Small intestine (tissue), 7 donors: ENCODE measurements at regions not wholly inside any gene's neighbourhood (a gene's known extent, or its start where the extent isn't known, plus 50 kb on each side); places are given as distances from the start of the nearest gene placed in this dataset.

Source experiments
- DNase-seq, 2 donors: peaks; one replicate each; pipeline versions ENCODE4 v3.0.0 to v3.0.0-alpha.2; 2013
- FAIRE-seq: peaks from 2 replicates; lab custom pipeline; 2012; peaks lifted over from hg19 to GRCh38; lab: Jason Lieb, UNC
- H3K27ac ChIP-seq, 3 donors: one replicate each; pipeline ENCODE4 v1.5.1; 2013; ENCODE audit warnings: low read length in 2 of 3, mild to moderate bottlenecking in 2 of 3, control low read depth in 1 of 3, inconsistent platforms in 1 of 3, low read depth in 1 of 3, moderate library complexity in 1 of 3
- H3K27me3 ChIP-seq, 3 donors: one replicate each; pipeline ENCODE4 v1.6.1; 2013; ENCODE audit warnings: low read length in 3 of 3, inconsistent platforms in 1 of 3; ENCODE audit not compliant: control insufficient read depth in 3 of 3, insufficient read depth in 3 of 3
- H3K36me3 ChIP-seq, 3 donors: one replicate each; pipeline ENCODE4 v1.6.1; 2013; ENCODE audit warnings: low read length in 3 of 3, inconsistent platforms in 1 of 3, low read depth in 1 of 3, mild to moderate bottlenecking in 1 of 3, moderate library complexity in 1 of 3; ENCODE audit not compliant: control insufficient read depth in 3 of 3, insufficient read depth in 2 of 3
- H3K4me1 ChIP-seq, 3 donors: one replicate each; pipeline ENCODE4 v1.6.1; 2013; ENCODE audit warnings: low read length in 2 of 3, inconsistent platforms in 1 of 3, low read depth in 1 of 3, mild to moderate bottlenecking in 1 of 3, moderate library complexity in 1 of 3; ENCODE audit not compliant: control insufficient read depth in 3 of 3, insufficient read depth in 2 of 3
- H3K4me3 ChIP-seq, 3 donors: one replicate each; pipeline ENCODE4 v1.5.1; 2013; ENCODE audit warnings: low read length in 3 of 3, control low read depth in 1 of 3, inconsistent platforms in 1 of 3, low read depth in 1 of 3, mild to moderate bottlenecking in 1 of 3, moderate library complexity in 1 of 3
- H3K9me3 ChIP-seq, 2 donors: one replicate each; pipeline ENCODE4 v1.6.1; 2013; ENCODE audit warnings: low read depth in 1 of 2, low read length in 1 of 2; ENCODE audit not compliant: control insufficient read depth in 2 of 2, insufficient read depth in 1 of 2
- WGBS, 3 donors: extraction: QIAGEN DNeasy Blood & Tissue Kit; methylation state at CpG; one replicate each; pipeline ENCODE4 v1.1.7; 2013; 5-methylcytosine and 5-hydroxymethylcytosine counted together
- donor health status: healthy with polysubstance abuse.
- donor health status: control.
- donor health status: control.
- donor health status: Bipolar disorder and iron deficiency.
- donor health status: healthy.

- H3K4me1 ChIP-seq: no peaks in the 10 kb centered on the region
- no peak overlapping the region for H3K27ac ChIP-seq
- DNase-seq (no peak), FAIRE-seq (no peak)
- H3K27me3 ChIP-seq: no peaks in the 10 kb centered on the region
- WGBS, 3 donors: 69 to 77% (median 72%) methylated on average over 3 of the region's 3 CpGs
- no peak overlapping the region for H3K4me3 ChIP-seq
- no peaks in the 10 kb centered on the region for H3K36me3 ChIP-seq
- H3K9me3 ChIP-seq: no peaks in the 10 kb centered on the region
Measured at GRCh38 chr4:166657261-166657660, 577.0 kb downstream of the SPOCK3 start.

GRCh38 chr4:166658585-166658984, 575.7 kb downstream of the SPOCK3 start:
- H3K9me3 ChIP-seq: no peaks in the 10 kb centered on the region
- H3K4me1 ChIP-seq: no peaks in the 10 kb centered on the region
- 22 to 64% (median 34%) methylated on average over 1 of the region's 1 CpG for WGBS, 3 donors
- DNase-seq (no peak), FAIRE-seq (no peak)
- H3K4me3 ChIP-seq: no peak overlapping the region
- H3K27ac ChIP-seq: no peak overlapping the region
- H3K27me3 ChIP-seq: no peaks in the 10 kb centered on the region
- H3K36me3 ChIP-seq: no peaks in the 10 kb centered on the region

- Histone ChIP-seq H3K9me3 (no peaks in the 10 kb centered on the region), H3K27ac (no peak overlapping the region), H3K27me3 (no peaks in the 10 kb centered on the region), H3K4me3 (no peak overlapping the region), H3K4me1 (no peaks in the 10 kb centered on the region), H3K36me3 (no peaks in the 10 kb centered on the region)
- 46 to 61% (median 48%) methylated on average over 3 of the region's 3 CpGs for WGBS, 3 donors
- no peak for FAIRE-seq
- no peak for DNase-seq
Measured at GRCh38 chr4:166662266-166662843, 571.9 kb downstream of the SPOCK3 start.

- WGBS, 3 donors: 27 to 59% (median 31%) methylated on average over 1 of the region's 1 CpG
- H3K4me3 ChIP-seq: no peak overlapping the region
- no peak overlapping the region for H3K27ac ChIP-seq
- no peaks in the 10 kb centered on the region for H3K27me3 ChIP-seq
- no peaks in the 10 kb centered on the region for H3K9me3 ChIP-seq
- no peaks in the 10 kb centered on the region for H3K4me1 ChIP-seq
- DNase-seq (no peak), FAIRE-seq (no peak)
- H3K36me3 ChIP-seq: no peaks in the 10 kb centered on the region
Measured at GRCh38 chr4:166670341-166670740, 564.0 kb downstream of the SPOCK3 start.

GRCh38 chr4:166673911-166674310, 560.4 kb downstream of the SPOCK3 start:
- no peaks in the 10 kb centered on the region for H3K9me3 ChIP-seq
- 83 to 94% (median 91%) methylated on average over 1 of the region's 1 CpG for WGBS, 3 donors
- no peak overlapping the region for H3K4me3 ChIP-seq
- FAIRE-seq: no peak
- H3K27me3 ChIP-seq: no peaks in the 10 kb centered on the region
- no peaks in the 10 kb centered on the region for H3K4me1 ChIP-seq
- no peak for DNase-seq
- H3K36me3 ChIP-seq: no peaks in the 10 kb centered on the region
- H3K27ac ChIP-seq: no peak overlapping the region

- DNase-seq (no peak), FAIRE-seq (no peak)
- Histone ChIP-seq H3K9me3 (no peaks in the 10 kb centered on the region), H3K36me3 (no peaks in the 10 kb centered on the region), H3K4me3 (no peak overlapping the region), H3K4me1 (no peaks in the 10 kb centered on the region), H3K27me3 (no peaks in the 10 kb centered on the region), H3K27ac (no peak overlapping the region)
- 61 to 70% (median 64%) methylated on average over 4 of the region's 4 CpGs for WGBS, 3 donors
Measured at GRCh38 chr4:166675411-166675810, 558.9 kb downstream of the SPOCK3 start.

GRCh38 chr4:166680796-166681195, 553.5 kb downstream of the SPOCK3 start:
- 63 to 75% (median 65%) methylated on average over 1 of the region's 1 CpG for WGBS, 3 donors
- FAIRE-seq (no peak), DNase-seq (no peak)
- Histone ChIP-seq H3K27ac (no peak overlapping the region), H3K4me1 (no peaks in the 10 kb centered on the region), H3K27me3 (no peaks in the 10 kb centered on the region), H3K4me3 (no peak overlapping the region), H3K36me3 (no peaks in the 10 kb centered on the region), H3K9me3 (no peaks in the 10 kb centered on the region)

GRCh38 chr4:166682200-166682599, 552.1 kb downstream of the SPOCK3 start:
- no peak for FAIRE-seq
- no peaks in the 10 kb centered on the region for H3K27me3 ChIP-seq
- H3K9me3 ChIP-seq: no peaks in the 10 kb centered on the region
- no peak overlapping the region for H3K4me3 ChIP-seq
- no peaks in the 10 kb centered on the region for H3K4me1 ChIP-seq
- DNase-seq: no peak
- H3K27ac ChIP-seq: no peak overlapping the region
- no peaks in the 10 kb centered on the region for H3K36me3 ChIP-seq
- 27 to 46% (median 33%) methylated on average over 3 of the region's 3 CpGs for WGBS, 3 donors
